NOMO-1 (cell line): ENCODE measurements at regions not wholly inside any gene's neighbourhood (a gene's known extent, or its start where the extent isn't known, plus 50 kb on each side); places are given as distances from the start of the nearest gene placed in this dataset.
"Not testable (repeated sequence)": the region's sequence is repeated elsewhere in the genome, so short reads cannot be mapped to it uniquely, and the experiment has no call there.

ENCODE experiments used
- DNase-seq, 2 experiments: peaks; one replicate each; lab custom pipeline; 2025; ENCODE audit not compliant: unreplicated experiment in 2 of 2; lab: John Stamatoyannopoulos, UW

GRCh38 chr17:14460516-14461226, 159.8 kb downstream of the HS3ST3B1 start:
- DNase-seq: no peak

- DNase-seq: no peak
Observed at GRCh38 chr17:14459955-14460354, 159.1 kb downstream of the HS3ST3B1 start.

- no peak for DNase-seq
Observed at GRCh38 chr17:14458724-14459123, 157.8 kb downstream of the HS3ST3B1 start.

GRCh38 chr17:14454746-14455145, 153.9 kb downstream of the HS3ST3B1 start:
- no peak for DNase-seq

- no peak for DNase-seq
Observed at GRCh38 chr17:14452856-14453255, 152.0 kb downstream of the HS3ST3B1 start.

- DNase-seq: no peak
Observed at GRCh38 chr17:14451729-14452191, 150.9 kb downstream of the HS3ST3B1 start.

- DNase-seq: no peak
Observed at GRCh38 chr17:14448818-14449217, 147.9 kb downstream of the HS3ST3B1 start.

GRCh38 chr17:14446825-14447224, 145.9 kb downstream of the HS3ST3B1 start:
- no peak for DNase-seq

GRCh38 chr17:14444915-14445314, 144.0 kb downstream of the HS3ST3B1 start:
- no peak for DNase-seq

GRCh38 chr17:14442798-14443528, 142.1 kb downstream of the HS3ST3B1 start:
- DNase-seq: no peak

- DNase-seq: peak in 1 of 2 experiments; percentile 29
Observed at GRCh38 chr17:14437176-14437575, 136.3 kb downstream of the HS3ST3B1 start.

GRCh38 chr17:14436266-14436665, 135.4 kb downstream of the HS3ST3B1 start:
- DNase-seq: no peak

- peak in 1 of 2 experiments; percentile 2 for DNase-seq
Observed at GRCh38 chr17:14434506-14434905, 133.6 kb downstream of the HS3ST3B1 start.

GRCh38 chr17:14432079-14432478, 131.2 kb downstream of the HS3ST3B1 start:
- DNase-seq: no peak

GRCh38 chr17:14429084-14429483, 128.2 kb downstream of the HS3ST3B1 start:
- DNase-seq: no peak

- DNase-seq: peak; percentile 41 to 47
Observed at GRCh38 chr17:14428648-14429029, 127.8 kb downstream of the HS3ST3B1 start.

- DNase-seq: no peak
Observed at GRCh38 chr17:14427900-14428647, 127.2 kb downstream of the HS3ST3B1 start.

- not testable (repeated sequence) for DNase-seq
Observed at GRCh38 chr17:14423156-14423555, 122.3 kb downstream of the HS3ST3B1 start.

- DNase-seq: no peak
Observed at GRCh38 chr17:14417336-14417735, 116.5 kb downstream of the HS3ST3B1 start.

- DNase-seq: no peak
Observed at GRCh38 chr17:14409292-14409691, 108.4 kb downstream of the HS3ST3B1 start.

- no peak for DNase-seq
Observed at GRCh38 chr17:14407541-14407940, 106.7 kb downstream of the HS3ST3B1 start.
